ENCODE measurements at regions not wholly inside any gene's neighbourhood (a gene's known extent, or its start where the extent isn't known, plus 50 kb on each side); places are given as distances from the start of the nearest gene placed in this dataset.

- POLR2A ChIA-PET: no interaction called here
- no peaks in the 10 kb centered on the region for H3K36me3 ChIP-seq (replicated peaks in 1 of 2; ENCODE audit: control extremely low read depth in 1 of 2, control insufficient read depth in 1 of 2, extremely low read depth in 1 of 2, insufficient read depth in 2 of 2, low read length in 1 of 2)
- H4K20me1 ChIP-seq (ENCODE audit: control insufficient read depth, insufficient read depth, low read length, poor library complexity, severe bottlenecking): no peaks in the 10 kb centered on the region
- peaks cover 5 to 6% of the 10 kb centered on the region in 2 donors for H3K4me1 ChIP-seq (ENCODE audit: control insufficient read depth in 2 of 2, insufficient read depth in 2 of 2, low read length in 2 of 2)
- no peak overlapping the region for H3K27ac ChIP-seq (ENCODE audit: low read length in 2 of 2)
- intact Hi-C loops (cut with micrococcal nuclease): loop anchor here (10.0 kb wide), 1 partner anchor 64 kb away; no protein-coding TSS in a partner anchor
- no peaks in the 10 kb centered on the region for H3K79me2 ChIP-seq (ENCODE audit: control insufficient read depth, insufficient read depth, low read length)
- WGBS (ENCODE audit: insufficient coverage): no CpG with 5 or more reads among the region's 2 CpGs
- no peak overlapping the region for H3K27ac Mint-ChIP-seq
- CTCF ChIA-PET: interaction anchor here (2.0 kb wide), 1 partner anchor 249 kb away, joined by 6 read pairs; no protein-coding TSS in a partner anchor
- no peaks in the 10 kb centered on the region for H3K9me3 ChIP-seq (ENCODE audit: control extremely low read depth in 1 of 3, control insufficient read depth in 2 of 3, insufficient read depth in 1 of 3, low read length in 2 of 3)
- no peak overlapping the region for H2AFZ ChIP-seq (ENCODE audit: insufficient read depth, low read depth, low read length, poor library complexity, severe bottlenecking)
- H3K9ac ChIP-seq (ENCODE audit: low read length): no peak overlapping the region
- TF ChIP-seq CTCF (IDR thresholded peaks at IDR 0.05) (no peak), EZH2 (IDR thresholded peaks at IDR 0.05; ENCODE audit: borderline replicate concordance, insufficient read depth, low read depth, low read length, poor library complexity, severe bottlenecking) (no peak)
- H3K4me2 ChIP-seq (replicated peaks; ENCODE audit: low read depth, low read length, poor library complexity, severe bottlenecking): no peak overlapping the region
- no peaks in the 10 kb centered on the region for H3K27me3 Mint-ChIP-seq
- peaks cover 33% of the 10 kb centered on the region for H3K4me1 Mint-ChIP-seq
- no peaks in the 10 kb centered on the region for H3K27me3 ChIP-seq (replicated peaks in 1 of 4; ENCODE audit: control extremely low read depth in 1 of 4, control insufficient read depth in 3 of 4, insufficient read depth in 4 of 4, low read length in 3 of 4)
- ATAC-seq (ENCODE audit: low read depth) (no peak), DNase-seq (no peak)
- no peaks in the 10 kb centered on the region for H3K9me3 Mint-ChIP-seq (ENCODE audit: insufficient read depth)
- H3K4me3 Mint-ChIP-seq: no peak overlapping the region
- H3K4me3 ChIP-seq (ENCODE audit: control extremely low read depth in 1 of 5, extremely low read depth in 1 of 5, insufficient read depth in 1 of 5, low read depth in 2 of 5, low read length in 4 of 5): no peak overlapping the region
These were observed 395.4 kb upstream of the CYRIA start for GRCh38 chr2:17061028-17061427.

GRCh38 chr2:17059458-17059857, 393.8 kb upstream of the CYRIA start:
- Mint-ChIP-seq H3K4me1 (peaks cover 33% of the 10 kb centered on the region), H3K27me3 (no peaks in the 10 kb centered on the region), H3K9me3 (ENCODE audit: insufficient read depth) (no peaks in the 10 kb centered on the region), H3K27ac (no peak overlapping the region), H3K4me3 (no peak overlapping the region)
- Histone ChIP-seq H3K36me3 (replicated peaks in 1 of 2; ENCODE audit: control extremely low read depth in 1 of 2, control insufficient read depth in 1 of 2, extremely low read depth in 1 of 2, insufficient read depth in 2 of 2, low read length in 1 of 2) (no peaks in the 10 kb centered on the region), H3K9ac (ENCODE audit: low read length) (no peak overlapping the region), H3K9me3 (ENCODE audit: control extremely low read depth in 1 of 3, control insufficient read depth in 2 of 3, insufficient read depth in 1 of 3, low read length in 2 of 3) (no peaks in the 10 kb centered on the region), H3K27ac (ENCODE audit: low read length in 2 of 2) (no peak overlapping the region), H3K79me2 (ENCODE audit: control insufficient read depth, insufficient read depth, low read length) (no peaks in the 10 kb centered on the region), H3K4me3 (ENCODE audit: control extremely low read depth in 1 of 5, extremely low read depth in 1 of 5, insufficient read depth in 1 of 5, low read depth in 2 of 5, low read length in 4 of 5) (no peak overlapping the region), H4K20me1 (ENCODE audit: control insufficient read depth, insufficient read depth, low read length, poor library complexity, severe bottlenecking) (no peaks in the 10 kb centered on the region), H3K4me2 (replicated peaks; ENCODE audit: low read depth, low read length, poor library complexity, severe bottlenecking) (no peak overlapping the region), H2AFZ (ENCODE audit: insufficient read depth, low read depth, low read length, poor library complexity, severe bottlenecking) (no peak overlapping the region), H3K27me3 (replicated peaks in 1 of 4; ENCODE audit: control extremely low read depth in 1 of 4, control insufficient read depth in 3 of 4, insufficient read depth in 4 of 4, low read length in 3 of 4) (no peaks in the 10 kb centered on the region), H3K4me1 (ENCODE audit: control insufficient read depth in 2 of 2, insufficient read depth in 2 of 2, low read length in 2 of 2) (peaks cover 5 to 6% of the 10 kb centered on the region in 2 donors)
- ChIA-PET POLR2A (no interaction called here), CTCF (interaction anchor here (0.7 kb wide), 2 partner anchors 125 to 250 kb away, joined by 3 to 5 read pairs; no protein-coding TSS in a partner anchor)
- WGBS (ENCODE audit: insufficient coverage): 0% methylated on average over 1 of the region's 1 CpG
- no peak for DNase-seq
- ATAC-seq (ENCODE audit: low read depth): no peak
- no peak for TF ChIP-seq CTCF (IDR thresholded peaks at IDR 0.05)
- no peak for TF ChIP-seq EZH2 (IDR thresholded peaks at IDR 0.05; ENCODE audit: borderline replicate concordance, insufficient read depth, low read depth, low read length, poor library complexity, severe bottlenecking)
- intact Hi-C loops (cut with micrococcal nuclease): no loop called here
